HG03064 (cell line): ENCODE measurements at regions not wholly inside any gene's neighbourhood (a gene's known extent, or its start where the extent isn't known, plus 50 kb on each side); places are given as distances from the start of the nearest gene placed in this dataset.
"Not testable (repeated sequence)": the region's sequence is repeated elsewhere in the genome, so short reads cannot be mapped to it uniquely, and the experiment has no call there.

ENCODE experiments used
- ATAC-seq: cut with Tn5 transposase; IDR thresholded peaks from one replicate; pipeline ENCODE4 v1.9.1; 2021; ENCODE audit warnings: low read depth; ENCODE audit not compliant: unreplicated experiment

- no peak for ATAC-seq
Measured at GRCh38 chr6:140538926-140539325, 1164.5 kb upstream of the CITED2 start.

GRCh38 chr6:140537834-140538705 is 1163.6 kb upstream of the CITED2 start:
- no peak for ATAC-seq

- no peak for ATAC-seq
Measured at GRCh38 chr6:140537211-140537610, 1162.8 kb upstream of the CITED2 start.

GRCh38 chr6:140535511-140535910 is 1161.1 kb upstream of the CITED2 start:
- ATAC-seq, result no peak

GRCh38 chr6:140533526-140533925 is 1159.1 kb upstream of the CITED2 start:
- no peak for ATAC-seq

GRCh38 chr6:140504776-140505175 is 1130.3 kb upstream of the CITED2 start:
- no peak for ATAC-seq

GRCh38 chr6:140500849-140501248 is 1126.4 kb upstream of the CITED2 start:
- ATAC-seq, result no peak

GRCh38 chr6:140499607-140500006 is 1125.2 kb upstream of the CITED2 start:
- no peak for ATAC-seq

GRCh38 chr6:140494321-140495108 is 1120.1 kb upstream of the CITED2 start:
- ATAC-seq, result no peak

GRCh38 chr6:140493470-140493869 is 1119.0 kb upstream of the CITED2 start:
- not testable (repeated sequence) for ATAC-seq

GRCh38 chr6:140490081-140490480 is 1115.6 kb upstream of the CITED2 start:
- ATAC-seq, result no peak

GRCh38 chr6:140487586-140487985 is 1113.1 kb upstream of the CITED2 start:
- no peak for ATAC-seq

- no peak for ATAC-seq
Measured at GRCh38 chr6:140486450-140487361, 1112.3 kb upstream of the CITED2 start.

- ATAC-seq, result no peak
Measured at GRCh38 chr6:140485740-140486449, 1111.4 kb upstream of the CITED2 start.

- no peak for ATAC-seq
Measured at GRCh38 chr6:140480852-140481251, 1106.4 kb upstream of the CITED2 start.

- ATAC-seq, result no peak
Measured at GRCh38 chr6:140478631-140479030, 1104.2 kb upstream of the CITED2 start.

- ATAC-seq, result no peak
Measured at GRCh38 chr6:140475086-140475485, 1100.6 kb upstream of the CITED2 start.

GRCh38 chr6:140464720-140465119 is 1090.3 kb upstream of the CITED2 start:
- no peak for ATAC-seq

- ATAC-seq, result no peak
Measured at GRCh38 chr6:140463312-140463710, 1088.9 kb upstream of the CITED2 start.
